K562 (cell line): ENCODE measurements at regions not wholly inside any gene's neighbourhood (a gene's known extent, or its start where the extent isn't known, plus 50 kb on each side); places are given as distances from the start of the nearest gene placed in this dataset.

Experiments
- ARID2 ChIP-seq: fragments of 450-650 bp; IDR thresholded peaks from 2 replicates; pipeline ENCODE4 v1.6.1; 2017; ENCODE audit warnings: antibody characterized with exemption, mild to moderate bottlenecking
- ATF1 ChIP-seq, 2 experiments: fragments of 450-650 bp in 1 of 2; IDR thresholded peaks; 2 replicates each; pipeline ENCODE4 v1.6.1; 2016; ENCODE audit warnings: missing compliant biosample characterization in 1 of 2, missing genetic modification characterization in 1 of 2
- CBX5 ChIP-seq: IDR thresholded peaks from 2 replicates; pipeline ENCODE4 v1.6.1; 2014; ENCODE audit warnings: low read depth, borderline replicate concordance
- DACH1 ChIP-seq: fragments of 450-650 bp; IDR thresholded peaks from 2 replicates; pipeline ENCODE4 v1.6.1; 2018; ENCODE audit not compliant: partially characterized antibody
- ETS1 ChIP-seq: conservative IDR thresholded peaks from 2 replicates; pipeline ENCODE4 v1.6.1; 2011; ENCODE audit warnings: low read depth, mild to moderate bottlenecking, low read length; ENCODE audit not compliant: control insufficient read depth
- FOXK2 ChIP-seq, 2 experiments: fragments of 450-650 bp; IDR thresholded peaks in 1 of 2; conservative IDR thresholded peaks in 1 of 2; 2 replicates each; pipeline ENCODE4 v1.6.1; 2016; ENCODE audit warnings: low read depth in 2 of 2, mild to moderate bottlenecking in 1 of 2
- KDM5B ChIP-seq: fragments of 200-600 bp; sonication (generic); IDR thresholded peaks from 2 replicates; pipeline ENCODE4 v1.6.1; 2012; ENCODE audit warnings: low read depth, mild to moderate bottlenecking, moderate library complexity, low read length, control low read depth, inconsistent platforms; ENCODE audit not compliant: insufficient replicate concordance
- KLF6 ChIP-seq: fragments of 250-450 bp; sonication (Bioruptor Pico); IDR thresholded peaks from 2 replicates; pipeline ENCODE4 v1.4.0; 2020; ENCODE audit warnings: mild to moderate bottlenecking, moderate library complexity, borderline replicate concordance
- MIER1 ChIP-seq: fragments of 450-650 bp; IDR thresholded peaks from 2 replicates; pipeline ENCODE4 v1.6.1; 2016; ENCODE audit warnings: antibody characterized with exemption, mild to moderate bottlenecking, low read depth
- MXI1 ChIP-seq: IDR thresholded peaks from 2 replicates; pipeline ENCODE4 v1.6.1; 2011; ENCODE audit warnings: low read depth, mild to moderate bottlenecking, improper control_type of control experiment, low read length
- MYNN ChIP-seq, 2 experiments: sonication (generic); formaldehyde crosslinking in 1 of 2; IDR thresholded peaks; 2 replicates each; pipeline versions ENCODE4 v1.5.0 to v1.6.1; 2016 to 2020; ENCODE audit warnings: antibody characterized with exemption in 1 of 2, missing genetic modification reagents in 1 of 2
- NFIX ChIP-seq: fragments of 250-450 bp; sonication (Bioruptor Pico); IDR thresholded peaks from 2 replicates; pipeline ENCODE4 v1.4.0; 2020; ENCODE audit warnings: low read depth, mild to moderate bottlenecking, moderate library complexity
- NR2C2 ChIP-seq, 2 experiments: fragments of 200-800 bp in 1 of 2; sonication (Bioruptor generic) in 1 of 2; sonication (generic) in 1 of 2; formaldehyde crosslinking in 1 of 2; IDR thresholded peaks; 2 replicates each; pipeline versions ENCODE4 v1.6.1 to v1.8.0; 2016 to 2022; ENCODE audit warnings: mild to moderate bottlenecking in 1 of 2, missing compliant biosample characterization in 1 of 2, missing genetic modification characterization in 1 of 2, missing genetic modification reagents in 1 of 2
- SIX5 ChIP-seq, 2 experiments: IDR thresholded peaks; 2 replicates each; pipeline ENCODE4 v1.6.1; 2011; ENCODE audit warnings: low read length in 2 of 2, borderline replicate concordance in 1 of 2, low read depth in 1 of 2, mild to moderate bottlenecking in 1 of 2, moderate library complexity in 1 of 2; ENCODE audit not compliant: insufficient read depth in 1 of 2
- SMAD4 ChIP-seq: fragments of 250-450 bp; sonication (Bioruptor Pico); conservative IDR thresholded peaks from 2 replicates; pipeline ENCODE4 v1.8.0; 2021; ENCODE audit warnings: inconsistent platforms, mild to moderate bottlenecking, moderate library complexity
- ZBTB34 ChIP-seq: fragments of 250-450 bp; sonication (Bioruptor Pico); IDR thresholded peaks from 2 replicates; pipeline ENCODE4 v1.8.0; 2021; ENCODE audit warnings: mild to moderate bottlenecking, moderate library complexity
- ZBTB43 ChIP-seq: sonication (generic); formaldehyde crosslinking; IDR thresholded peaks from 2 replicates; pipeline ENCODE4 v1.8.0; 2023; ENCODE audit warnings: mild to moderate bottlenecking, missing genetic modification reagents
- ZFP36 ChIP-seq: fragments of 150-350 bp; IDR thresholded peaks from 2 replicates; pipeline ENCODE4 v1.6.1; 2018; ENCODE audit warnings: low read length, low read depth; ENCODE audit not compliant: partially characterized antibody
- ZFPM2 ChIP-seq: fragments of 250-450 bp; sonication (Bioruptor Pico); IDR thresholded peaks from 2 replicates; pipeline ENCODE4 v1.5.1; 2022; ENCODE audit warnings: mild to moderate bottlenecking
- ZNF165 ChIP-seq: fragments of 250-450 bp; sonication (Bioruptor Pico); IDR thresholded peaks from 2 replicates; pipeline ENCODE4 v1.4.0; 2020; ENCODE audit warnings: borderline replicate concordance
- ZNF239 ChIP-seq: fragments of 250-450 bp; sonication (Bioruptor Pico); IDR thresholded peaks from 2 replicates; pipeline ENCODE4 v1.4.0; 2020; ENCODE audit warnings: mild to moderate bottlenecking
- ZNF354B ChIP-seq: fragments of 250-450 bp; sonication (Bioruptor Pico); IDR thresholded peaks from 2 replicates; pipeline ENCODE4 v1.4.0; 2020
- ZNF41 ChIP-seq: fragments of 250-450 bp; sonication (Bioruptor Pico); conservative IDR thresholded peaks from 2 replicates; pipeline ENCODE4 v1.4.0; 2020; ENCODE audit warnings: mild to moderate bottlenecking
- ZNF444 ChIP-seq: fragments of 250-450 bp; sonication (Bioruptor Pico); IDR thresholded peaks from 2 replicates; pipeline ENCODE4 v1.4.0; 2020; ENCODE audit warnings: mild to moderate bottlenecking, moderate library complexity
- ZNF584 ChIP-seq: fragments of 200-800 bp; sonication (Bioruptor generic); IDR thresholded peaks from 2 replicates; pipeline ENCODE4 v1.6.1; 2016; ENCODE audit warnings: low read depth, mild to moderate bottlenecking, missing genetic modification characterization, missing compliant biosample characterization
- ZNF76 ChIP-seq: fragments of 250-450 bp; sonication (Bioruptor Pico); IDR thresholded peaks from 2 replicates; pipeline ENCODE4 v1.4.0; 2020; ENCODE audit warnings: mild to moderate bottlenecking, moderate library complexity, borderline replicate concordance

- TF ChIP-seq ZBTB34 (CRISPR knock-in tag) (no peak), ATF1 (CRISPR knock-in tag; IDR thresholded peaks at IDR 0.05) (no peak), ATF1 (tag; IDR thresholded peaks at IDR 0.05) (no peak), ARID2 (no peak), MIER1 (no peak), SIX5 (IDR thresholded peaks at IDR 0.05; ENCODE audit: borderline replicate concordance in 1 of 2, insufficient read depth in 1 of 2, low read depth in 1 of 2, low read length in 2 of 2) (no peak), ZFP36 (no peak), MXI1 (no peak), ZNF41 (0 out of 2 replicates have a peak, but pooled peaks have one; percentile 12), ETS1 (no peak), ZNF165 (CRISPR knock-in tag) (no peak), MYNN (IDR thresholded peaks at IDR 0.05) (no peak), MYNN (CRISPR knock-in tag; IDR thresholded peaks at IDR 0.05) (no peak), ZNF354B (CRISPR knock-in tag) (no peak), DACH1 (no peak), ZNF444 (CRISPR knock-in tag) (no peak), KLF6 (CRISPR knock-in tag) (no peak), ZBTB43 (CRISPR knock-in tag) (no peak), ZFPM2 (CRISPR knock-in tag) (no peak), CBX5 (no peak), KDM5B (no peak), FOXK2 (conservative IDR thresholded peaks at IDR 0.05 in 1 of 2, IDR thresholded peaks at IDR 0.05 in 1 of 2; ENCODE audit: low read depth in 2 of 2) (no peak), SMAD4 (CRISPR knock-in tag) (0 out of 2 replicates have a peak, but pooled peaks have one; percentile 35), ZNF584 (CRISPR knock-in tag) (peak; percentile 15; the same call in 1 of the 2 replicates), NFIX (no peak), NR2C2 (CRISPR knock-in tag; IDR thresholded peaks at IDR 0.05) (no peak), NR2C2 (tag; IDR thresholded peaks at IDR 0.05) (0 out of 2 replicates have a peak, but pooled peaks have one; percentile 21), ZNF76 (CRISPR knock-in tag) (no peak), ZNF239 (no peak)
Measured at GRCh38 chr12:9334041-9334692, 126.0 kb upstream of the PZP start (continued).
